ENCODE measurements at regions not wholly inside any gene's neighbourhood (a gene's known extent, or its start where the extent isn't known, plus 50 kb on each side); places are given as distances from the start of the nearest gene placed in this dataset.

DNA sequence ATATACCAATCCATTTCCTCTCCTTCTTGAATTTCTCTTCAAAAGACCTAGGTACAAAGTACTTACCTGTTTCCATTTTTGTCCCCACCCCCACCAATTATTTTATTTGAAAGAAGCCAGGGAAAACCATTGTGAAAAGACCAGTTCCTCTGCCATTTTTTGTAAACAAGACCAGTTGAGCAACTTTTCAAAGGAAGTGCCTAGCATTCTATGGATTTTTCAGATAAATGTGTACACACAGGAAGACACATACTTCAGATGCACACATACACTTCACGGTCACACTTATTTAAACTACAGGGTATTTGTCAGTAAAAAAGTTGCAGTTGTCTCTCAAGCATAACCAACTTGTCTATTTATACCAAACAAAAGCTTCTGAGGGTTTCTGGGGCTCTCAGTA is 587.2 kb upstream of the KLHL4 start:
- no peak overlapping the region for H4K8ac ChIP-seq (ENCODE audit: extremely low read depth, insufficient read depth, low read length)
- H3K9me3 ChIP-seq (ENCODE audit: insufficient read depth in 2 of 2, low read depth in 1 of 2, low read length in 1 of 2), result no peaks in the 10 kb centered on the region
- H4K91ac ChIP-seq (replicated peaks; ENCODE audit: insufficient read length, low read length), result no peak overlapping the region
- no peak overlapping the region for H4K5ac ChIP-seq (ENCODE audit: insufficient read length, low read depth, low read length)
- no peak overlapping the region for H3K27ac ChIP-seq (ENCODE audit: low read depth, low read length)
- H3K4me3 ChIP-seq (ENCODE audit: extremely low read depth in 1 of 4, insufficient read depth in 2 of 4, low read depth in 3 of 4, low read length in 4 of 4), result no peak overlapping the region
- H3K27me3 ChIP-seq (replicated peaks in 1 of 4; ENCODE audit: control insufficient read depth in 3 of 4, extremely low read depth in 1 of 4, insufficient read depth in 3 of 4, low read length in 3 of 4), result no peaks in the 10 kb centered on the region
- H2AFZ ChIP-seq (ENCODE audit: low read length), result no peak overlapping the region
- no peak for DNase-seq (ENCODE audit: low read depth in 1 of 2, low spot score in 2 of 2)
- no peak overlapping the region for H2BK120ac ChIP-seq (replicated peaks; ENCODE audit: low read depth, low read length)
- CTCF ChIA-PET (ENCODE audit: partially characterized antibody), result no interaction called here
- H2BK5ac ChIP-seq (ENCODE audit: low read depth, low read length), result no peak overlapping the region
- H3K14ac ChIP-seq (ENCODE audit: insufficient read length), result no peak overlapping the region
- no peak for FAIRE-seq
- no peaks in the 10 kb centered on the region for H4K20me1 ChIP-seq (replicated peaks in 1 of 2; ENCODE audit: control insufficient read depth in 1 of 2, insufficient read depth in 2 of 2, low read length in 2 of 2)
- no peak overlapping the region for H3K4me2 ChIP-seq (ENCODE audit: insufficient read depth in 1 of 2, low read depth in 2 of 2, low read length in 2 of 2)
- no peak overlapping the region for H2BK15ac ChIP-seq (ENCODE audit: low read length)
- POLR2A ChIA-PET (ENCODE audit: partially characterized antibody), result no interaction called here
- no peaks in the 10 kb centered on the region for H3K23me2 ChIP-seq (ENCODE audit: low read depth, low read length)
- H3K4me1 ChIP-seq (replicated peaks in 1 of 4; ENCODE audit: control insufficient read depth in 3 of 4, insufficient read depth in 4 of 4, low read length in 3 of 4), result no peaks in the 10 kb centered on the region
- no peak overlapping the region for H3K23ac ChIP-seq (ENCODE audit: insufficient read length)
- H3K18ac ChIP-seq (ENCODE audit: extremely low read depth, low read length), result no peak overlapping the region
- H3K56ac ChIP-seq (replicated peaks; ENCODE audit: insufficient read length, low read depth, low read length), result no peak overlapping the region
- H2BK20ac ChIP-seq (ENCODE audit: low read length), result no peak overlapping the region
- WGBS, 2 experiments (ENCODE audit: extremely low coverage in 1 of 2, insufficient coverage in 1 of 2, insufficient read length in 1 of 2, insufficient replicate concordance in 2 of 2, low coverage in 1 of 2, low lambda C conversion rate in 2 of 2, missing lambda C conversion rate in 1 of 2), result 100% methylated on average over 1 of the region's 1 CpG; no CpG with 5 or more reads in 1 of the 2 experiments
- no peak overlapping the region for H3K9ac ChIP-seq (replicated peaks in 1 of 4; ENCODE audit: extremely low read depth in 1 of 4, low read depth in 3 of 4, low read length in 3 of 4)
- no peak overlapping the region for H2AK5ac ChIP-seq (ENCODE audit: low read depth, low read length)
- H3K79me2 ChIP-seq (ENCODE audit: control insufficient read depth in 1 of 2, insufficient read depth in 2 of 2, low read length in 2 of 2), result no peaks in the 10 kb centered on the region
- H3K79me1 ChIP-seq (ENCODE audit: low read depth, low read length), result no peaks in the 10 kb centered on the region
- no peak overlapping the region for H3K4ac ChIP-seq (replicated peaks; ENCODE audit: insufficient read length, low read depth, low read length)
- no peak overlapping the region for H2BK12ac ChIP-seq (ENCODE audit: low read depth, low read length)
- H3K36me3 ChIP-seq (ENCODE audit: control insufficient read depth in 2 of 4, insufficient read depth in 4 of 4, low read length in 3 of 4), result no peaks in the 10 kb centered on the region
- TF ChIP-seq PHF8 (conservative IDR thresholded peaks at IDR 0.05; ENCODE audit: low read depth, low read length) (no peak), SIX5 (IDR thresholded peaks at IDR 0.05; ENCODE audit: low read depth, low read length) (no peak), TBP (IDR thresholded peaks at IDR 0.05; ENCODE audit: low read depth, low read length) (no peak), POLR2A (IDR thresholded peaks at IDR 0.05; ENCODE audit: control extremely low read depth in 1 of 2, low read depth in 2 of 2, low read length in 2 of 2) (no peak), NANOG (IDR thresholded peaks at IDR 0.05; ENCODE audit: insufficient read depth, low read depth, low read length, poor library complexity, severe bottlenecking) (no peak), BRCA1 (IDR thresholded peaks at IDR 0.05; ENCODE audit: low read depth, low read length) (no peak), JUN (IDR thresholded peaks at IDR 0.05; ENCODE audit: low read depth, low read length) (no peak), EGR1 (IDR thresholded peaks at IDR 0.05; ENCODE audit: borderline replicate concordance, low read depth, low read length) (no peak)
